HepG2 (cell line): ENCODE measurements at regions not wholly inside any gene's neighbourhood (a gene's known extent, or its start where the extent isn't known, plus 50 kb on each side); places are given as distances from the start of the nearest gene placed in this dataset.

Experiments
- CENPX ChIP-seq: sonication (generic); formaldehyde crosslinking; IDR thresholded peaks from 2 replicates; pipeline ENCODE4 v1.9.0; 2021; ENCODE audit warnings: mild to moderate bottlenecking, missing genetic modification reagents, moderate library complexity
- FOXP4 ChIP-seq: sonication (generic); formaldehyde crosslinking; IDR thresholded peaks from 2 replicates; pipeline ENCODE4 v1.4.0; 2020; ENCODE audit warnings: missing genetic modification reagents
- HCFC1 ChIP-seq: fragments of 150-350 bp; IDR thresholded peaks from 2 replicates; pipeline ENCODE4 v1.6.1; 2014; ENCODE audit warnings: low read depth, low read length
- HES4 ChIP-seq: sonication (generic); formaldehyde crosslinking; IDR thresholded peaks from 2 replicates; pipeline ENCODE4 v1.9.0; 2021; ENCODE audit warnings: mild to moderate bottlenecking, missing genetic modification reagents, borderline replicate concordance
- HINFP ChIP-seq: sonication (generic); formaldehyde crosslinking; IDR thresholded peaks from 2 replicates; pipeline ENCODE4 v1.4.0; 2020; ENCODE audit warnings: low read depth, mild to moderate bottlenecking, missing genetic modification reagents
- MIXL1 ChIP-seq: IDR thresholded peaks from 2 replicates; pipeline ENCODE4 v1.6.1; 2016
- MLX ChIP-seq: IDR thresholded peaks from 2 replicates; pipeline ENCODE4 v1.6.1; 2016
- ONECUT2 ChIP-seq: sonication (generic); formaldehyde crosslinking; IDR thresholded peaks from 2 replicates; pipeline ENCODE4 v1.4.0; 2020; ENCODE audit warnings: missing genetic modification reagents
- PBX2 ChIP-seq: IDR thresholded peaks from 2 replicates; pipeline ENCODE4 v1.6.1; 2016; ENCODE audit warnings: control low read depth
- RBM22 ChIP-seq: fragments of 200-400 bp; formaldehyde crosslinking; optimal IDR thresholded peaks from 2 replicates; pipeline ENCODE3; 2017; ENCODE audit warnings: mild to moderate bottlenecking, low read length, moderate library complexity
- SATB2 ChIP-seq: sonication (generic); formaldehyde crosslinking; IDR thresholded peaks from 2 replicates; pipeline ENCODE4 v1.5.0; 2020; ENCODE audit warnings: missing genetic modification reagents
- SIX4 ChIP-seq: sonication (generic); formaldehyde crosslinking; IDR thresholded peaks from 2 replicates; pipeline ENCODE4 v1.4.0; 2020; ENCODE audit warnings: missing genetic modification reagents
- TFAP4 ChIP-seq: sonication (generic); IDR thresholded peaks from 2 replicates; pipeline ENCODE4 v1.6.1; 2016; ENCODE audit warnings: low read depth, borderline replicate concordance
- YY1 ChIP-seq: IDR thresholded peaks from 2 replicates; pipeline ENCODE4 v1.6.1; 2011; ENCODE audit warnings: low read length, low read depth, moderate library complexity, mild to moderate bottlenecking; ENCODE audit not compliant: insufficient read depth, insufficient replicate concordance
- ZBTB39 ChIP-seq: sonication (generic); formaldehyde crosslinking; IDR thresholded peaks from 2 replicates; pipeline ENCODE4 v1.5.0; 2020; ENCODE audit warnings: missing genetic modification reagents
- ZNF329 ChIP-seq: sonication (generic); formaldehyde crosslinking; IDR thresholded peaks from 2 replicates; pipeline ENCODE4 v1.9.0; 2021; ENCODE audit warnings: low read depth, mild to moderate bottlenecking, missing genetic modification reagents
- ZNF709 ChIP-seq: sonication (generic); formaldehyde crosslinking; IDR thresholded peaks from 2 replicates; pipeline ENCODE4 v1.5.0; 2020; ENCODE audit warnings: mild to moderate bottlenecking, missing genetic modification reagents
- ZNF784 ChIP-seq: sonication (generic); formaldehyde crosslinking; IDR thresholded peaks from 2 replicates; pipeline ENCODE4 v1.5.1; 2020; ENCODE audit warnings: missing genetic modification reagents, mild to moderate bottlenecking, borderline replicate concordance
- ZSCAN29 ChIP-seq: sonication (generic); formaldehyde crosslinking; conservative IDR thresholded peaks from 2 replicates; pipeline ENCODE4 v1.4.0; 2020; ENCODE audit warnings: mild to moderate bottlenecking, missing genetic modification reagents
- ZSCAN9 ChIP-seq: IDR thresholded peaks from 2 replicates; pipeline ENCODE4 v1.6.1; 2016; ENCODE audit warnings: borderline replicate concordance

GRCh38 chr16:10256784-10257641 lies 74.8 kb upstream of the GRIN2A start (continued):
- TF ChIP-seq ZSCAN9 (CRISPR knock-in tag) (peak; percentile 69), HCFC1 (no peak), YY1 (peak; percentile 20), SIX4 (peak; percentile 66; the same call in 1 of the 2 replicates), ZBTB39 (CRISPR knock-in tag) (0 out of 2 replicates have a peak, but pooled peaks have one; percentile 45), HINFP (CRISPR knock-in tag) (no peak), PBX2 (CRISPR knock-in tag) (no peak), HES4 (CRISPR knock-in tag) (no peak), MIXL1 (peak; percentile 97), SATB2 (no peak), ZNF709 (CRISPR knock-in tag) (0 out of 2 replicates have a peak, but pooled peaks have one; percentile 52), ONECUT2 (0 out of 2 replicates have a peak, but pooled peaks have one; percentile 9), MLX (peak; percentile 77; the same call in 1 of the 2 replicates), RBM22 (no peak), ZNF784 (CRISPR knock-in tag) (no peak; the same call in 1 of the 2 replicates), TFAP4 (peak; percentile 52; the same call in 1 of the 2 replicates), CENPX (CRISPR knock-in tag) (no peak), ZNF329 (no peak), ZSCAN29 (CRISPR knock-in tag) (0 out of 2 replicates have a peak, but pooled peaks have one; percentile 90), FOXP4 (peak; percentile 95)
